NOMO-1 treated with DMSO at 0.1 percent for 48 hours (cell line): ENCODE measurements at regions not wholly inside any gene's neighbourhood (a gene's known extent, or its start where the extent isn't known, plus 50 kb on each side); places are given as distances from the start of the nearest gene placed in this dataset.
"Not testable (repeated sequence)": the region's sequence is repeated elsewhere in the genome, so short reads cannot be mapped to it uniquely, and the experiment has no call there.

Source experiments
- DNase-seq: peaks from one replicate; lab custom pipeline; 2025; ENCODE audit not compliant: unreplicated experiment; lab: John Stamatoyannopoulos, UW

DNA sequence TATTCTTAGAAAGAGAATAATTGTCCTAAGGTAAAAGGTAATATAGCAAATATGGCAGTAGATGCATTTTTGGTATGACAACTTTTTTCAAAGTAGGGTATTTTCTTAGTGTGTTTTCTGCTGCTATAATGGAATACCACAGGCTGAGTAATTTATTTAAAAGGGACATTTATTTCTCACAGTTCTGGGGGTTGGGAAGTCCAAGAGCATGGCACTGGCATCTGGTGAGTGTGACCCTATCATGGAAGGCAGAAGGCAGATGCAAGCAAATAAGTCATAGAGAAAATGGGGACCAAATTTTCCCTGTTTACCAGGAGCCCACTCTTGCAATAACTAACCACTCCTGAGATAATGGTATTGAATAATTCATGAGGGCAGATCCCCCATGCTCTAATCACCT, 922.5 kb upstream of the MAN1A1 start:
- DNase-seq: no peak

DNA sequence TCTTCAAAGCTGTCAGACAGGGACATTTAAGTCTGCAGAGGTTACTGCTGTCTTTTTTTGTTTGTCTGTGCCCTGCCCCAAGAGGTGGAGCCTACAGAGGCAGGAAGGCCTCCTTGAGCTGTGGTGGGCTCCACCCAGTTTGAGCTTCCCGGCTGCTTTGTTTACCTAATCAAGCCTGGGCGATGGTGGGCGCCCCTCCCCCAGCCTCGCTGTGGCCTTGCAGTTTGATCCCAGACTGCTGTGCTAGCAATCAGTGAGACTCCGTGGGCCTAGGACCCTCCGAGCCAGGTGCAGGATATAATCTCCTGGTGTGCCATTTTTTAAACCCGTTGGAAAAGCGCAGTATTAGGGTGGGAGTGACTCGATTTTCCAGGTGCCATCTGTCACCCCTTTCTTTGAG, 918.7 kb upstream of the MAN1A1 start:
- DNase-seq: not testable (repeated sequence)

DNA sequence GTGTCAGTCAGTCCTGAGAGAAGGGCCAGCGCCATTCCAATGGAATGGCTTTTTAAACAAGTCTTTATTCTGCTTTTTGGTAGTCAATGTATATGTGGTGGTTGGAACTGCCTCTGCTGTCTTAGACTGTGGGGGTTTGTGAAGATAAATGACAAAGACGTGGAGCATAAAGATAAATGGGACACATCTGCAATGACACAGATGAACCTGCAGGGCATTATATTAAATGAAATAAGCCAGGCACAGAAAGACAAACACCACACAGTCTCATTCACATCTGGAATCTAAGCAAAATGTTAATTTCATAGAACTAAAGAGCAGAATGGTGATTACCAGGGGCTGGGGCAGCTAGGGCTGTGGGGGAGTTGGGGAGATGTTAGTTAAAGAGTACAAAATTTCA, 912.8 kb upstream of the MAN1A1 start:
- DNase-seq: no peak

DNA sequence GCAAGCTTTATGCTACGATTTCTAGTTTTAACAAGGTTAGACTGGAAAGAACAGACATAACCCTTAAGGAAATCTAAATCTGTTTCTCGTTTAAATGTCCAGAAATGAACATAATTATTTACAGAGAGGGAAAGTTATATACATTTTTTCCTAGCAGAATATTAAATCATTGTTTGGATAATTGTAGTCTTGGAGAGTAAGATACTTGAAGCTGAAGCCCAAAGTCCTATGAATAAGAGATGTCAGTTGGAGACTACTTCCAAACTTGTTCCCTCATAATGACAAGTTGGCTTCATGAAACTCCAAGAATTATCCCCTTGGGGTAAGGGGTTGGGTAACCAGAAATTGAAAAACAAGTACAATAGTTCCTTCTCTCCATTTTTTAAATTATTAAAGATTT, 911.1 kb upstream of the MAN1A1 start:
- DNase-seq: no peak

DNA sequence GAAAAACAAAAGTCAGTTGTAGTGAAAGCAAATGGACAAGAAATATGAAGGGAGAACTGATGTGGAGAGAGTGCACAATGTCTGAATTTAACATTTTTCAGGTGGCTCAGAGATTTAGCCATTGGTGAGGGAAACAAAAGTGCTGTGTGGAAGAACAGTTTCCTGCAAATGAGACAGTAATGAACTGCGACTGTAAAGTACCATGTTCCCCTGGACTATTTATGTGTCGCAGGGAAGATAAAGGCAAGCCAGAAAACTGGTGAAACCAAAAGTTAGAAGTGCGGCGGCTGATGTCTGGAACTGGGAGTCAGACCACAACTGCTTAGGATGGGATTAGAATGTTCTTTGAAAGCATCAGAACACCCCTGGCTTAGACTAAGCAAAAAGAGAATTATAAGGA, 905.1 kb upstream of the MAN1A1 start:
- no peak for DNase-seq

DNA sequence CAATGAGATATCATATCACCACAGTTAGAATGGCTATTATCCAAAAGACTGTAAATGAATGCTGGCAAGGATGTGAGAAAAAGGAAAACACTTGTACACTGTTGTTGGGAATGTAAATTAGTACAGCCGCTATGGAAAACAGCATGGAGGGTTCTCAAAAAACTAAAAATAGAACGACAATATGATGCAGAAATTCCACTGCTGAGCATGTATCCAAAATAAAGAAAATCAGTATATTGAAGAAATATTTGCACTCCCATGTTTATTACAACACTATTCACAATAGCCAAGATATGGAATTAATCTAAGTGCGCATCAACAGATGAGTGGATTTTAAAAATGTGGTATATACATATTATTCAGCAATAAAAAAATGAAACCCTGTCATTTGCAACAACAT, 898.9 kb upstream of the MAN1A1 start:
- DNase-seq: no peak

DNA sequence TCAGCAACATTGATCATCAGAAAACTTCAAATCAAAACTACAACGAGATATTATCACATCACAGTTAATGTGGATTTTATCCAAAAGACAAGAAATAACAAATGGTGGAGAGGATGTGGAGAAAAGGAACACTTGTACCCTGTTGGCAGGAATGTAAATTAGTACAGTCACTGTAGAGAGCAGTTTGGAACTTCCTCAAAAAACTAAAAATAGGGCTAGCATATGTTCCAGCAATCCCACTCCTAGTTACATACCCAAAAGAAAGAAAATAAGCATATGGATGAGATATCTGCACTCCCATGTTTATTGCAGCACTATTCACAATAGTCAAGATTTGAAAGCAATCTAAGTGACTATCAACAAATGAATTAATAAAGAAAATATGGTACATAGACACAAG, 887.7 kb upstream of the MAN1A1 start:
- no peak for DNase-seq

DNA sequence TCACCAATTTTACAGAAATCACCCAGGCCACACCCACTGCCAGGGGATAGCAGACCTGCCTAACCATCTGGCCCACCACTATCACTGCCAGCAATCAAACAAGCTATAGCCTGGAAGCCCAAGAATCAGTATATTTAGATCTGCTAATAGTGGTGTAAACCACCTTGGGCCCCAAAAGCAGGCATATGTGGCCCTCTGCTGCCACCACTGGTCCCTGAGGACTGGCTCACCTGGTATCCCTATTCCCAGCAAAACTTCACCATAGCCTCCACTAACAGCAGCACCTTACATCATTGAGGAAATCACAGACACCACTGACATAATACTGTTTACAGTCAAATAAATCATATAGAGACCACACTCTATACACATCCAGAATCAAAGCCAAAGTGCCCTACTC, 880.4 kb upstream of the MAN1A1 start:
- DNase-seq: no peak

DNA sequence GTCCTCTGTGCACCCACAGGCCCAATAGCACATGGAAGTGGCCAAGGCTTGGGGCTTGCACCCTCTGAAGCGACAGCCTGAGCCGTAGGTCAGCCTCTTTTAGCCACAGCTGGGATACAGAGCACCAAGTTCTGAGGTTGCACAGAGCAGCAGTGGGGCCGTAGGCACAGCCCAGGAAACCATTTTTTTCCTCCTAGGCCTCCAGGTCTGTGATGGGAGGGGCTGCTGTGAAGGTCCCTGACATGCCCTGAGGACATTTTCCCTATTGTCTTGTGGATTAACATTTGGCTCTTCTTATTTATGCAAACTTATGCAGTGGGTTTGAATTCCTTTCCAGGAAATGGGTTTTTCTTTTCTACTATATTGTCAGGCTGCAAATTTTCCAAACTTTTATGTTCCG, 878.7 kb upstream of the MAN1A1 start:
- DNase-seq: no peak

DNA sequence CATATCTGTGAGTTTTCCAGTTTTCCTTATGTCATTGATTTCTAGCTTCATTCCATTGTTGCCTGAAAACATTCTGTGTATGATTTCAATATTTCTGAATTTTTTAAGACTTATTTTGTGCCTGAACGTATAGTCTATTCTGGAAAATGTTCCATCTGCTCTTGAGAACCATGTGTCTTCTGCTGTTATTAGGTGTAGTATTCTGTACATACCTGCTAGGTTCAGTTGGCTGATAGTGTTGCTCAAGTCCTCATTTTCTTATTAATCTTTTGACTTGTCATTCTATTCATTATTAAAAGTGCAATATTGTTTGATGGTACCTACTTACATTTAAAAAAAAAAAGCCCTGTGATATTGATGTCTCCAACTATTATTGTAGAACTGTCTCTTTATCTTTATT, 869.8 kb upstream of the MAN1A1 start:
- DNase-seq: no peak

DNA sequence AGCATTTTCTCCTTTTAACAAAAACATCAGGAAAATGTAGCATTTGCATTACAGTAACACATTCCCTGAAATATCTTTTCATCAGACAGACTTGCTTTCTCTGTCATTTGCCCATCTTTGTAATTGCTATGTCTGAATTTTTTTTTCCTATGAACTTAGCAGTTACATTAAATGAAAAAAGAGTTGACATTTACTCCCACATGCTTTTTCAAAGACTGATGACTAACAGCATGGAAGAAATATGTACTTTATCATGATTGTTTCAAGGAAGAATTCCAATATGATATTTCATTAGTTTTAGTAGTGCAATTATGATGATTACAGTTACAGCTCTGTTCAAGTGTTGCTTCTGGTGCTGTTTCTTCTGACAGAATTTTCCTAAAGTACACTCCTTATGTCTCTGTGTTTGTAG, 864.5 kb upstream of the MAN1A1 start:
- DNase-seq: no peak

DNA sequence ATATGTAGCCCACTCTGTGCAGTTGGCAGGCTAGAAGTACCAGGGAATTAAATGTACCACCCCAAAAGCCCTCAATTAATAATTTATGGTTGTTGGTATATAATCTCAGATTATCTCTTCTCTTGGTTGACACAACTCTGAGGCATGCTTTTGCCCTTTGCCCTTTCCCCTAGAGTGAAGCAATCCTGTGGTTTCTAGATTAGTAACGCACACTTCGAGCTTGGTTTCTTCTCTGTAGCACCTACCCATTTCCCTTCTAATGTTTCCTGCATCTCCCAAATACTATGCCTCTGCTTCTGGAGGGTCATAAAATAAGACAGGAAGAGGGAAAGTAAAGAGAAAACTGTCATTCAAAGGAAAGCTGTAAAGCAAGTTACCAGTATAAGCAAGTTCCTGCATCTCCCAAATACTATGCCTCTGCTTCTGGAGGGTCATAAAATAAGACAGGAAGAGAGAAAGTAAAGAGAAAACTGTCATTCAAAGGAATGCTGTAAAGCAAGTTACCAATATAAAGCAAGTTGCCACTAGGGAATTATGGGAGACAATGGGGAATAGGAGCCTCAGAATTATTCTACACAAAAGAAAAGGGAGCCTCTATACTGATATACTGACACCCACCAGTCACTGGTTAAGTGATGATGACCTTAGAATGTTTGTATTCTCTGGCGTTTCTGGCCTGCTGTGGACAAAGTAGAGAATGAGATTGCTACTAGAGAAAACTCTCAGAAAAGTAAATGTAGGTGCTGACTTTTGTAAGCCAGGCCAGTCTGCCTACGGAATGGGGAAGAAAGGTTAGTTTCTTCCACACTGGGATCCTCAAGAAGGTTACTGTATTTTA, 862.6 kb upstream of the MAN1A1 start:
- peak; percentile 64 for DNase-seq

DNA sequence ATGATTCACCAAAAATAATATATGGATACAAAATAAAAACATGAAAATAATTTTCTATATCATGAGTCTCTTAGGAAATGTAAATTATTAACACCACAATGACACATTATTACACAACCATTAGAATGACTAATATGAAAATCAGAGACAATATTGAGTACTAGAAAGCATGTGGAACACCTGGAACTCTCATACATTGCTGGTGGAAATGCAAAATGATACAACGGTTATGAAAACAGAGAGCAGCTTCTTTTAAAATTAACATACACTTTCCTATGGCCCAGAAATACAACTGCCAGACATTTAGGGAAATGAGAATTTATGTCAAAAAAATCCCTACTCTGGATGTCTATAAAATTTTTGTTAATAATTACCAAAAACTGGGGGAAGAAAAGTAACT, 853.3 kb upstream of the MAN1A1 start:
- no peak for DNase-seq

DNA sequence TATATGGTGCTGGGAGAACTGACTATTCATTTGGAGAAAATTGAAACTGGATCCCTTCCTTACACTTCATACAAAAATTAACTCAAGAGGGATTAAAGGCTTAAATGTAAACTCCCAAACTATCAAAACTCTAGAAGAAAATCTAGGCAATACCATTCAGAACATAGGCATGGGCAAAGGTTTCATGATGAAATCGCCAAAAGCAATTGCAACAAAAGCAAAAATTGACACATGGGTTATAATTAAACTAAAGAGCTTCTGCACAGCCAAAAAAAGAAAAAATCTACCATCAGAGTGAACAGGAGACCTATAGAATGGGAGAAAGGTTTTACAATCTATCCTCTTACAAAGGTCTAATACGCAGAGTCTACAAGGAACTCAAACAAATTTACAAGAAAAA, 851.3 kb upstream of the MAN1A1 start:
- no peak for DNase-seq

DNA sequence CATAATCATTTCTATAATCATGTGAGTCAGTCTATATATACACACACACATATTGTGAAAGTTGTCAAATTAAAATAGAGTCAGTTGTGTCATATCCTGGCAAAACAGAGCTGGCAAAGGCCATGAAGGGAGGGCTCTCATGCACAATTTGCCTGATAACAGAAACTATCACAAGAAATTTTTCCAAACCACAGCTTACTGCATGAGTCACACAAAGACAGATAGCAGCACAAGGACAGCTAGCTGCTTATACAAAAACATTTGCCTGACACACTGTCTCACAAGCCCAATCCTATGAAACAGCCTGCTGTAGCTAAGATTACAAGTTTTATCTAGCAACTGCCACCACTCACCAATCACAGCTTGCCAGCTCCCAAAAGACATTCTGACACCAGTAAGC, 848.5 kb upstream of the MAN1A1 start:
- no peak for DNase-seq

DNA sequence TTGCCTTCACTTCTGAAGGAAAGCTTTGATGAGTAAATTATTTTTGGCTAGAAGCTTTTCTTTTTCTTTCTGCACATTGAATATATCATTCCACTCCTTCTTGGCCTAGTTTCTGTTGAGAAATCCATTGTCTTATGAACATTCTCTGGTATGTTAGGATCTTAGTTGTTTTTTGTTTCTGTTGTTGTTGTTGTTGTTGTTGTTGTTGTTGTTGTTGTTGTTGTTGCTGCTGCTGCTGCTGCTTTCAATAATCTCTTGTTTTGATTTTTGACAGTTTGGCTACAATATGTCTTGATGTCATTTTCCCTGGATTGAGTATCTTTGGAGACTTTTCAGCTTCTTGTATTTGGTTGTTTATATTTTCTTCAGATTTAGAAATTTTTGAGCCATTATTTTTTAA, 836.5 kb upstream of the MAN1A1 start:
- no peak for DNase-seq

DNA sequence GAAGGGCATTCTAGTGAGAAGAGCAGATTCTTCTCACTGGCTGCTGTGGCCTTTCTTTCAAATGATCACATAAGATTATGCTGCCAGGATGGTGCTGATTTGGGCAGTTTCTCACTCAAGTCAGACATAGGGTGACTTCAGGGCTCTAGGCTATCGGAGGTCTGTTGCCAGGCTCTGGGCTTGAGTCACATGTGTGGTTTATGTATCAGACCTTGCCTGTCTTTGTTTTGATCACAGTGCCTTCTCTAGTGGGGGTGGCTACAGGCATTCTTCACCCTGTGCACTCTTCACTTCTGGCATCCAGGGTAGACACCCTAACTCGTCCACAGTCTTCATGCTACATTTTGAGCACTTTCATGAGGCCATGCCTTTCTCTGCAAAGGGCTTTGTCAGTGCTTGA, 823.7 kb upstream of the MAN1A1 start:
- no peak for DNase-seq

DNA sequence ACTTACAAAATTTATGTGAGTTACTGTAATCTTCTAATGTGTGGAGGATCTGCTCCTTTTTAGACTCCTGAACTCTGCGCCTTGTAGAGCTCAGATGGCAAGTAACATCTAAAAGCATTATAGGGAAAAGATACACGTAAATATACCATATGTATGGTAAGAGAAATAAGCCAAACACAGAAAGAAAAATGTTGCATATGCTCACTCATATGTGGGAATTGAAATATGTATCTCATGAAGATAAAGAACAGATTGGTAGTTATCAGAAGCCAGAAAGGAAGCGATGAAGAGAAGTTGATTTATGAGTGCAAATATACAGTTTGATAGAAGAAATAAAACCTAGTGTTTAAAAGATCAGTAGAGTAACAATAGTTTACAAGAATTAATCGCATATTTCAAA, 815.0 kb upstream of the MAN1A1 start:
- no peak for DNase-seq

DNA sequence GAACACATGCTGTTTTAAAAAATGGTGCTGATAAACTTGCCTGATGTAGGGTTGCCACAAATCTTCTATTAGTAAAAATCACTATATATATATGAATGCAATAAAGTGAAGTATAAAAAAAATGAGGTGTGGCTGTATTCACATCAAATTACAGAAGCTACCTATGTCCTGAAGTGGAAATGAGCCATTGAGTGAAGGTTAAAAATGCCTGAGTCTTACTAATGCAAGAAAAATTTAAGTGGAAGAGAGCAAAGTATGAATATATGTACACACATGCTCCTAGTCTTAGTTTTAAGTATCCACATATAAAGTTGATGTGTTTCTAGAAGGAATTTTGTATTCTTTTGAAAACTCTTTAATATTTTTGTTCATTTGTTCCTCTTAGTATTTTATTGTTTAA, 808.3 kb upstream of the MAN1A1 start:
- DNase-seq: no peak

DNA sequence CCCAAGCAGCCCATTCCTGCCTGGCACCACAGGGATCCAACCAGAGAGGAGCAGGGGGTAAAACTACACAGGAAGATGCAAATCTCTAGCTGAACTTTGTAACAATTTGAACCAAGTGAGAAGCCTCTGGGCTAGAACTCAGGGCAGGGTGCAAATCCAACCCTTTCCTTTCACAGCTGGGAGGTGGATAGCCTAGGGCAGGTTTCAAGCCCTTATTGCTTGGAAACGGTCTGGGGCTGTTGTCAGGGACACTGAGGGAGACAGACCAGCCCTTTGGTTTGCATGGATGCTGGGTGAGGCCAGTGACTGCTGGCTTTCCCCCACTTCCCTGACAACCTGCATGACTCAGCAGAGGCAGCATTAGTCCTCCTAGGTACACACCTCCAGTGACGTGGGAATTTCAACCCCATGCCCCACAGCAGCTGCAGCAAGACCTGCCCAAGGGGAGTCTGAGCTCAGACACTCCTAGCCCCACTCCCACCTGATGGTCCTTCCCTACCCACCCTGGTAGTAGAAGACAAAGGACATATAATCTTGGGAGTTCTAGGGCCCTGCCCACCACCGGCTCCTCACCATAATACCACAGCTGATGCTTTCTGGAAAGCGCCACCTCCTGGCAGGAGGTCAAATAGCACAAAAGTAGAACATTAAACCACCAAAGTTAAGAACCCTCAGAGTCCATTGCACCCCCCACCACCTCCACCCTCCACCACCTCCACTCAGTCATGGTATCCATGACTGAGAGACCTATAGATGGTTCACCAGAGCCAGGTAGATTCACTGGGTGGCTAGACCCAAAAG, 797.7 kb upstream of the MAN1A1 start:
- DNase-seq: no peak

DNA sequence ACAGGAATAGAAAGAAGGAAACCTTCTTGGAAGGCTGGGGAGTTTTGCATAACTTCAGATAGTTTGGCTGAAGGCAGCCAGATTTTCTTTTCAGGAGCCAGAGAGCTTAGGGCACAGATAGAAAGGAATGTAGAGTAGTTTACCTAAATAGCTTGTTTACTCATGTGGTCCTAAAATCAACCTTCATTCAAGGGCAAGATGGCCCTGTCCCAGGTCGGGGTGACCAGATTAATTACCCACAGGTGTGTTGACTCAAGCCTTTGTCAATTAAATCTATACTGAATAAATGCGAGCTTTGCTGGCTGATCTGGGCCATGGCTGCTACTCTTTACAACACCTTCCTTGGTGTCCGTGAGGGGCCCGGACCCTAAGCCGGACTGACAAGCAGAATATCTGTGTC, 792.0 kb upstream of the MAN1A1 start:
- DNase-seq: no peak

DNA sequence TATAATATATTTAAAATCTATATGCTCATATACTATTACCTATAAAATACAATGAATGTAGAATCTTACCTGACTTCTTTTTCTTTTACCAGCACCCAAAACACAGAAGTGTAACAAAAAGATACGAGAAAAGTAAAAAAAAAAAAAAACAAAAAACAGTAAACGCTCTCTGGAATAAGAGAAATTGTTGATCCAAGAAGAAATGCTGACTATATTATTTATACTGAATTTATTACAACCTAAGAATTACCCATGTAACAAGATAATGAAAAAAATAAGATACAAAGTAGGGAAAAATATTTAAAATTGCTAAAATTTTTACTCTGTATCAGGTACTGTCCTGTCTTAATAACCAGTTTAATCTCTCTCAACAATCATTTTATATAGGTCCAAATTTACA, 787.9 kb upstream of the MAN1A1 start:
- DNase-seq: no peak

DNA sequence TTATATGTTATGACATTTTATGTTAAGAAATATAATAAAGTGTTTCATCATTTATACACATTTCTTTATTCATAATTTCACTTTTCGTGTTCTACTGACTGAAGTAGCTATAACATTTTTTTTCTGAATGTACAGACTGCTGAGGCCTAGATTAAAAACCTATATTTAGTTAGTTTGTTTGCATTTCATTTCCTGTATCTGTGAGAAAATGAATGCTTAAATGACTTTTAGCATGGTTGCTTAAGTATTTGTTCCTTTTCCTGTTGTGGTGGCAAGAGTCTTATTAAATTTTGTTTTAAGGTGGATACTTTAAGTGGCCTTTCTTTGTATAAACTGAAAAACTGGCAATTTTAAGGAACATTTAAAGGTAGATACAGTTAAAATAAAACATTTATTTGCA, 779.7 kb upstream of the MAN1A1 start:
- DNase-seq: no peak
